ENCODE measurements at regions not wholly inside any gene's neighbourhood (a gene's known extent, or its start where the extent isn't known, plus 50 kb on each side); places are given as distances from the start of the nearest gene placed in this dataset.

DNA sequence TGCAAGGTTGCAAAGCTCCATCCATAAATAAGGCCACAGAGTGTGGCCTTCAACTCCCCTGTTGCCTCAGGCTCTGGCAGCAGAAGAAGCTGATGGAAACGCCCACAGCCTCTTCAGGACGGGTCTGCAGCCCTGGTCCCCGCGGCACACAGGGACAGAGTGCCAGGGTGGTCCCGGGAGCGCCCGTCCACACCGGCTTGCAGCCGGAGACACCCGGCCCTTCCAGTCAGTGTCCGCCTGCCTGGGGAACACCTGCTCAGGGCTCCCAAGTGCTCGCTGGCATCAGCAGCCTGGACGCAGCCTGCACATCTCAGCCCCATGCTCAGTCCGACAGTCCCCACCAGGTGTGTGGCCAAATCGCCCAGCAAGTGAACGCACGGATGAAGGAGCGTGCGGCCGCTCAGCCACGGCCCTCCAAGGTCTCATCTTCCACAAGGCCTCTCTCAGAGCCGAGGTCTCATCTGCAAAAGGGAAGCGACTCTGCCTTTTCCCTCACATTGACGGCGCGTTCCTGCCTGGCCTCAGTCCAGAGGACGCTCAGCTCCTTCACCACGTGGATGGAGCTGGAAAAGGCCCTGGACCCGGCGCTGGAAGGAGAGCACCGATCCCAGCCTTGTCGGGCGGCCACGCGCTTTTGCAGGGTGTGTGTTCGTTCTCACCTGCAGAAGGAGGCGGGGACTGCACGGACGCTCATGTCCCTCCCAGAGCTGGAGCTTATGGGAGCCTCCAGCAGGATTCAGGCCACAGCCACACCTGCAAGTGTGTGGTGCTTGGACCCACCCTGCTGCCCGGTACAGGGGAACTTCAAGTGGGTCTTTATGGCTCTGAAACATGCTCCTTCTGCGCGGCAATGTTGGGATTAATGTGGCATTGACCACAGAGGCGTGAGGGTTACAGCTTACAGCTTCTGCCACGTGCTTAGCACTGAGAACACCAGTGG is 180.4 kb downstream of the DLL1 start:
- H3K27me3 ChIP-seq, result no peaks in the 10 kb centered on the region
- no peaks in the 10 kb centered on the region for H4K20me1 ChIP-seq
- no peak overlapping the region for H3K4me3 ChIP-seq
- no peaks in the 10 kb centered on the region for H3K36me3 ChIP-seq
- H3K9ac ChIP-seq, result no peak overlapping the region
- no peak overlapping the region for H3K4me2 ChIP-seq
- no peaks in the 10 kb centered on the region for H3K4me1 ChIP-seq
- no peak overlapping the region for H3K27ac ChIP-seq
- no peak for TF ChIP-seq Cebpa-rat (IDR thresholded peaks at IDR 0.05)
- H3K9me3 ChIP-seq (replicated peaks in 1 of 11), result peaks cover 0 to under 1% (median 0%) of the 10 kb centered on the region in 11 experiments; a peak in 2 of 22 replicates

- no peak for TF ChIP-seq Cebpa-rat (IDR thresholded peaks at IDR 0.05)
- H3K27me3 ChIP-seq, result no peaks in the 10 kb centered on the region
- no peak overlapping the region for H3K27ac ChIP-seq
- H3K4me1 ChIP-seq, result peaks cover 0 to 5% (median 2%) of the 10 kb centered on the region in 10 experiments; a peak in 7 of 20 replicates
- H3K9me3 ChIP-seq (replicated peaks in 1 of 11), result peaks cover 0 to 3% (median 0%) of the 10 kb centered on the region in 11 experiments; a peak in 2 of 22 replicates
- no peaks in the 10 kb centered on the region for H4K20me1 ChIP-seq
- no peak overlapping the region for H3K9ac ChIP-seq
- H3K4me3 ChIP-seq, result no peak overlapping the region
- no peaks in the 10 kb centered on the region for H3K36me3 ChIP-seq
- H3K4me2 ChIP-seq, result no peak overlapping the region
These were observed 181.8 kb downstream of the DLL1 start for GRCh38 chr6:170108890-170109587.

DNA sequence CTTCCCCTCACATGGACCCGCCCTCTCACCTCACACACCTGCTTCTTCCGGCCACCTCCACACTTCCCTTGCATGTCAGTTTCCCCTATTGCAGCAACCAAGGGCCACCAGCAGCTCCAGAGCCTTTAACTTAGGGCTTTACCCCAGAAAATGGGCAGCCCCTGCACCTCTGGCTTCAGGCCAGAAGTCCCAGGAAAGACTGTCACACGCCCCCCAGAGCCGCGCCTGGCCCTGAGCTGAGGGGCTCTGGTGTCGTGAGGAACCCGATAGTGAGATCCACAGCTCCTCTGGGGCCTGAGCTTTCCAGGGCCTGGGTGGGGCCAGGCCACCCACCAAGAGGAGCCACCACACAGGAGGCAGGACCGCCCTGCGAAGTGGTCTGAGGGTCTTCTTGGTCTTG is 182.4 kb downstream of the DLL1 start:
- no peak overlapping the region for H3K27ac ChIP-seq
- H3K9ac ChIP-seq, result no peak overlapping the region
- no peak overlapping the region for H3K4me3 ChIP-seq
- H3K4me1 ChIP-seq, result peaks cover 0 to 8% (median 3%) of the 10 kb centered on the region in 10 experiments; a peak in 9 of 20 replicates
- H3K4me2 ChIP-seq, result no peak overlapping the region
- H3K9me3 ChIP-seq (replicated peaks in 1 of 11), result peaks cover 0 to 3% (median 0%) of the 10 kb centered on the region in 11 experiments; a peak in 2 of 22 replicates
- no peaks in the 10 kb centered on the region for H3K27me3 ChIP-seq
- H4K20me1 ChIP-seq, result no peaks in the 10 kb centered on the region
- no peaks in the 10 kb centered on the region for H3K36me3 ChIP-seq
- no peak for TF ChIP-seq Cebpa-rat (IDR thresholded peaks at IDR 0.05)

GRCh38 chr6:170107606-170108222 is 183.2 kb downstream of the DLL1 start:
- Histone ChIP-seq H3K9me3 (replicated peaks in 1 of 11) (peaks cover 0 to 3% (median 0%) of the 10 kb centered on the region in 11 experiments; a peak in 2 of 22 replicates), H3K9ac (no peak overlapping the region), H3K4me1 (peaks cover 0 to 16% (median 10%) of the 10 kb centered on the region in 10 experiments; a peak in 12 of 20 replicates), H3K27ac (no peak overlapping the region), H3K27me3 (no peaks in the 10 kb centered on the region), H4K20me1 (no peaks in the 10 kb centered on the region), H3K4me2 (no peak overlapping the region), H3K4me3 (no peak overlapping the region), H3K36me3 (no peaks in the 10 kb centered on the region)
- TF ChIP-seq Cebpa-rat (IDR thresholded peaks at IDR 0.05), result no peak

DNA sequence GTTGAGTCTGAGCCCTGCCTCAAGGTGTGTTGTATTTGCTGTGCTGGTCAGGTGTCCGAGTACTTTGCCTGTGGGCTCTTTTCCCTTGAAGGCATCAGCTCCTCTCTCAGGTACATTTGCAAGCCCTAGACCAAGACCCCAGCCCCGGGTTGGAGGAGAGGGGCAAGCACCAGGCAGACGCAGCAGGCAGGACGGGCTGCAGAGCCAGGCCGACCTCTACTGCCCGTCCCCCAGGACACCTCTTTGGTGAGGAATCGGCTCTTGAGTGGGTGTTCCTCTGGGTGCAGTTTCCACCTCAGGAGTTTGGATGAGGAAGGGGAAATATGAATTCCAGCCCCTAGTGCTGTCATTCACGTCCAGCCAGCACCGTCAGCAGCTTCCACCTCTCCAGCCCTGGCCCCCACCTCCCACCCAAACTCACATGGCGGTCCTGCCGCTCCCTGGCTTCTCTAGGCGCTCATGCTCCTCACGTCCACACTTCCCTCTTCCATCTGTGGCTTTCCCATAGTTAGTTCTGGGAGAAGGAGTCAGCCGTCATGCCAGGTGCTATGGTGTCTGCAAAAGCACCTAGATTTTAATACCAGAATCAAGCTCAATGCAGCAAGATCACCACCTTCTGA is 183.9 kb downstream of the DLL1 start:
- Histone ChIP-seq H3K27me3 (no peaks in the 10 kb centered on the region), H3K27ac (no peak overlapping the region), H3K36me3 (no peaks in the 10 kb centered on the region), H3K4me3 (no peak overlapping the region), H3K4me2 (no peak overlapping the region), H3K9ac (no peak overlapping the region), H3K4me1 (peaks cover 0 to 22% (median 12%) of the 10 kb centered on the region in 10 experiments; a peak in 12 of 20 replicates), H4K20me1 (no peaks in the 10 kb centered on the region), H3K9me3 (replicated peaks in 1 of 11) (peaks cover 0 to 3% (median 0%) of the 10 kb centered on the region in 11 experiments; a peak in 2 of 22 replicates)
- TF ChIP-seq Cebpa-rat (IDR thresholded peaks at IDR 0.05), result no peak

- Histone ChIP-seq H3K36me3 (no peaks in the 10 kb centered on the region), H3K4me2 (peak overlapping the region in 8 of 11 experiments; percentile 5 to 43 (median 26); a peak in 13 of 22 replicates), H3K4me1 (peaks cover 0 to 30% (median 14%) of the 10 kb centered on the region in 10 experiments; a peak in 13 of 20 replicates), H4K20me1 (no peaks in the 10 kb centered on the region), H3K9ac (no peak overlapping the region), H3K9me3 (replicated peaks in 1 of 11) (peaks cover 14 to 24% (median 19%) of the 10 kb centered on the region in 11 experiments), H3K27me3 (peaks cover 0 to 1% (median 0%) of the 10 kb centered on the region in 11 experiments; a peak in 1 of 22 replicates), H3K4me3 (no peak overlapping the region), H3K27ac (peak overlapping the region in 1 of 11 experiments; percentile 25; a peak in 1 of 22 replicates)
- TF ChIP-seq Cebpa-rat (IDR thresholded peaks at IDR 0.05), result no peak
These were observed 188.0 kb downstream of the DLL1 start for GRCh38 chr6:170102582-170103481.

- Histone ChIP-seq H4K20me1 (no peaks in the 10 kb centered on the region), H3K9ac (no peak overlapping the region), H3K36me3 (no peaks in the 10 kb centered on the region), H3K4me1 (peaks cover 6 to 38% (median 21%) of the 10 kb centered on the region in 10 experiments), H3K9me3 (replicated peaks in 1 of 11) (peaks cover 14 to 24% (median 19%) of the 10 kb centered on the region in 11 experiments), H3K4me3 (no peak overlapping the region), H3K4me2 (peak overlapping the region in 2 of 11 experiments; percentile 11; a peak in 2 of 22 replicates), H3K27ac (no peak overlapping the region), H3K27me3 (peaks cover 0 to 9% (median 0%) of the 10 kb centered on the region in 11 experiments; a peak in 3 of 22 replicates)
- TF ChIP-seq Cebpa-rat (IDR thresholded peaks at IDR 0.05), result no peak
These were observed 188.8 kb downstream of the DLL1 start for GRCh38 chr6:170102038-170102437.
